ENCODE measurements at regions not wholly inside any gene's neighbourhood (a gene's known extent, or its start where the extent isn't known, plus 50 kb on each side); places are given as distances from the start of the nearest gene placed in this dataset.

- TF ChIP-seq CTCF (IDR thresholded peaks at IDR 0.05; ENCODE audit: control extremely low read depth in 1 of 3, insufficient read depth in 1 of 3, low read depth in 1 of 3, low read length in 3 of 3) (no peak), USF2 (IDR thresholded peaks at IDR 0.05; ENCODE audit: low read length) (no peak), POLR2A (IDR thresholded peaks at IDR 0.05; ENCODE audit: control extremely low read depth in 1 of 2, low read depth in 2 of 2, low read length in 2 of 2) (no peak)
Measured at GRCh38 chr13:112007191-112007590, 59.8 kb upstream of the SOX1 start.
